Right lobe of liver (tissue), 6 donors: ENCODE measurements at regions not wholly inside any gene's neighbourhood (a gene's known extent, or its start where the extent isn't known, plus 50 kb on each side); places are given as distances from the start of the nearest gene placed in this dataset.

ENCODE experiments used
- ATAC-seq, 4 donors: fragments of 200-7000 bp; cut with Tn5 transposase; one replicate each; pipeline ENCODE4 v1.9.1; 2020; ENCODE audit warnings: mild to moderate bottlenecking in 4 of 4, moderate library complexity in 4 of 4
- DNase-seq, 3 donors: peaks; one replicate each; pipeline ENCODE4 v3.0.0-alpha.2; 2020
- H3K27ac ChIP-seq, 3 donors: fragments of 200-600 bp; one replicate each; pipeline ENCODE4 v1.8.0; 2022
- H3K27me3 ChIP-seq, 2 donors: fragments of 200-600 bp; one replicate each; pipeline ENCODE4 v1.8.0; 2022
- H3K36me3 ChIP-seq, 4 donors: fragments of 200-600 bp; sonication (generic) in 1 of 4; one replicate each; pipeline versions ENCODE4 v1.5.1 to v1.8.0; 2017 to 2022; ENCODE audit warnings: control low read depth in 1 of 4
- H3K4me1 ChIP-seq, 4 donors: fragments of 200-600 bp; sonication (generic) in 1 of 4; one replicate each; pipeline versions ENCODE4 v1.5.1 to v1.8.0; 2017 to 2022; ENCODE audit warnings: control low read depth in 1 of 4
- H3K4me3 ChIP-seq, 3 donors: fragments of 200-600 bp; one replicate each; pipeline ENCODE4 v1.8.0; 2022
- H3K9me3 ChIP-seq, 4 donors: fragments of 200-600 bp; sonication (generic) in 1 of 4; one replicate each; pipeline versions ENCODE4 v1.5.1 to v1.8.0; 2017 to 2022; ENCODE audit warnings: control low read depth in 1 of 4
- CTCF ChIP-seq, 4 donors: fragments of 200-600 bp in 3 of 4; fragments of 450-650 bp in 1 of 4; IDR thresholded peaks; one replicate each; pipeline versions ENCODE4 v1.5.1 to v1.8.0; 2016 to 2022; ENCODE audit warnings: antibody characterized with exemption in 4 of 4, mild to moderate bottlenecking in 2 of 4
- POLR2A ChIP-seq: fragments of 450-650 bp; IDR thresholded peaks from one replicate; pipeline ENCODE4 v1.6.1; 2017; ENCODE audit warnings: antibody characterized with exemption, mild to moderate bottlenecking
- WGBS: methylation state at CpG from one replicate; pipeline ENCODE4 v1.1.6; 2018; ENCODE audit warnings: low coverage, low lambda C conversion rate; ENCODE audit not compliant: insufficient coverage; ENCODE audit errors: missing lambda C conversion rate; 5-methylcytosine and 5-hydroxymethylcytosine counted together
- intact Hi-C, 2 donors: fragments of 100-400 bp; cut with DNase I; formaldehyde crosslinking; loops; one replicate each; pipeline versions ENCODE4 v1.11.2 to v1.14.1; 2022
- donor health status: DM: no; HTN: yes; CAD: no.
- donor health status: DM: no; HTN: no; CAD: no.
- donor health status: DM: no; HTN: no; CAD: no.
- donor health status: DM: no; HTN: yes; CAD: no.
- donor health status: DM: no; HTN: yes; CAD: no.

GRCh38 chr19:30897553-30897952 is 451.7 kb downstream of the TSHZ3 start:
- no peaks in the 10 kb centered on the region for H3K9me3 ChIP-seq
- intact Hi-C loops: no loop called here
- 83% methylated on average over 4 of the region's 7 CpGs for WGBS

DNA sequence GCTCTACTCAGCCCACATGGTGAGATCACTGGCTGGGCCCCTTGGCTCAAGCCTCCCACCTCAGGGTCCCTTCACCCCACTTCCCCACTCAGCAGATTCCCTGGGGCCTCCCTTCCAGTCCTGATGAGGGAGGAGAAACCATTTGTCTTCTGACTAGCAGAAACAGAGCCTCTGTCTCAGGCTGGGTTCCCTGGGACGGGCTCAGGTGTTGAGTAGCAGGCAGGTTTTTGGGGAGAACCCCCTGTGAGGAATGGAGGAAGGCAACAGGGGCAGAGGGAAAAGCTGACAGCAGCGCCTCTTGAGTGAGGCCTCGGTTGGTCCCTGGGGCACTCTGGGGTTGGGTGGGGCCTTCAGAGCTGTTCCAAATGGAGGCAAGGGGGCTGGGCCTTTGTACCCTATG is 452.2 kb downstream of the TSHZ3 start:
- Histone ChIP-seq H3K27ac (no peak overlapping the region), H3K36me3 (no peaks in the 10 kb centered on the region), H3K9me3 (no peaks in the 10 kb centered on the region), H3K4me3 (no peak overlapping the region), H3K4me1 (no peaks in the 10 kb centered on the region), H3K27me3 (no peaks in the 10 kb centered on the region)
- ATAC-seq: no peak
- no peak for DNase-seq
- TF ChIP-seq CTCF (IDR thresholded peaks at IDR 0.05): no peak
- no peak for TF ChIP-seq POLR2A
- WGBS: no CpG with 5 or more reads among the region's 3 CpGs
- intact Hi-C loops: no loop called here

More at GRCh38 chr19:30897553-30897952, 451.7 kb downstream of the TSHZ3 start:
- H3K27me3 ChIP-seq: no peaks in the 10 kb centered on the region
- H3K4me1 ChIP-seq: no peaks in the 10 kb centered on the region
- no peaks in the 10 kb centered on the region for H3K36me3 ChIP-seq
- no peak overlapping the region for H3K4me3 ChIP-seq
- TF ChIP-seq POLR2A (no peak), CTCF (IDR thresholded peaks at IDR 0.05) (no peak)
- no peak overlapping the region for H3K27ac ChIP-seq
- DNase-seq (no peak), ATAC-seq (no peak)

DNA sequence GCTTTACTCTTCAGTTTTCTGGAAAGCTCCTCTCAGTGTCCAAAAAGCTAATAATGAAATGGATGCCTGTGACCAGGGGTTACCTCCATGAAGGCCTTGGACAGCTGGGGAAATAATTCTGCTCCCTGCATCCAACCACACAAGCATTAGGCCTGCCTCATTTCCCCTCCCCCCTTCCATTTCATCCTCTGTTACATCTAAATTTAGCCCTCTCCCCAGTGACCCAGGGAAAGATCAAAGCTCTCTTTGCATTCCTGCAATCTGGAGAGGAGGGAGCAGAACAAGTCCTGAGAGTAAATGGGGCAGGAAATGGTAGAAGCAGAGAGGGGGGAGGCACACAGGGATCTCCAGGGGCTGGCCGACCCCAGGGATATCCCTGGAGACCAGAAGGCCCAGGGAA is 452.7 kb downstream of the TSHZ3 start:
- Histone ChIP-seq H3K27ac (no peak overlapping the region), H3K36me3 (no peaks in the 10 kb centered on the region), H3K4me3 (no peak overlapping the region), H3K4me1 (no peaks in the 10 kb centered on the region), H3K9me3 (no peaks in the 10 kb centered on the region), H3K27me3 (no peaks in the 10 kb centered on the region)
- intact Hi-C loops: no loop called here
- ATAC-seq (no peak), DNase-seq (no peak)
- TF ChIP-seq CTCF (IDR thresholded peaks at IDR 0.05): no peak
- no peak for TF ChIP-seq POLR2A
- 10% methylated on average over 1 of the region's 1 CpG for WGBS

DNA sequence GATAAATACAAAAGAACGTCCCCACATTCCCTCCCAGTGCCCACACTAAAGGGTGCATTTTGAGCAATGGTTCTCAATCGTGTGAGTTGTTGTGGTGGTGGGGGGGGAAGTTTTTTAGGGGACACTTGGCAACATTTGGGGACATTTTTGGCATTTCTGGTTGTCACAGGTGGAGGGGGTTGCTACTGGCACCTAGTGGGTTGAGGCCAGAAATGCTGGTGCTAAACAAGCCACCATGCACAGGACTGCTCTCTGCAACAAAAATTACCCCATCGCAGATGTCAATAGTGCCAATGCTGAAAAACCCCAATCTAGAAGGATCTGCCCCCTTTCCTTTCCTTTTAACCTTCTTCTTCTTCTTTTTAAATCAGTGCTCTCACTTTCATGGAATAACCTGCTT is 453.3 kb downstream of the TSHZ3 start:
- 14% methylated on average over 2 of the region's 3 CpGs for WGBS
- H3K4me1 ChIP-seq: no peaks in the 10 kb centered on the region
- H3K36me3 ChIP-seq: no peaks in the 10 kb centered on the region
- TF ChIP-seq CTCF (IDR thresholded peaks at IDR 0.05): no peak
- TF ChIP-seq POLR2A: no peak
- H3K27ac ChIP-seq: no peak overlapping the region
- H3K27me3 ChIP-seq: no peaks in the 10 kb centered on the region
- H3K4me3 ChIP-seq: no peak overlapping the region
- intact Hi-C loops: no loop called here
- DNase-seq (no peak), ATAC-seq (no peak)
- no peaks in the 10 kb centered on the region for H3K9me3 ChIP-seq

GRCh38 chr19:30891051-30891450 is 458.2 kb downstream of the TSHZ3 start:
- H3K4me3 ChIP-seq: no peak overlapping the region
- ATAC-seq (no peak), DNase-seq (no peak)
- no peaks in the 10 kb centered on the region for H3K36me3 ChIP-seq
- WGBS: 74% methylated on average over 4 of the region's 4 CpGs
- TF ChIP-seq POLR2A (no peak), CTCF (IDR thresholded peaks at IDR 0.05) (no peak)
- no peaks in the 10 kb centered on the region for H3K27me3 ChIP-seq
- H3K27ac ChIP-seq: no peak overlapping the region
- H3K9me3 ChIP-seq: no peaks in the 10 kb centered on the region
- no peaks in the 10 kb centered on the region for H3K4me1 ChIP-seq
- intact Hi-C loops: no loop called here
